ENCODE measurements at regions not wholly inside any gene's neighbourhood (a gene's known extent, or its start where the extent isn't known, plus 50 kb on each side); places are given as distances from the start of the nearest gene placed in this dataset.

GRCh38 chr2:40507432-40507831, 55.5 kb upstream of the SLC8A1 start:
- no peak for TF ChIP-seq CTCF (IDR thresholded peaks at IDR 0.05)
- TF ChIP-seq POLR2A (IDR thresholded peaks at IDR 0.05), result no peak
